ENCODE measurements at regions not wholly inside any gene's neighbourhood (a gene's known extent, or its start where the extent isn't known, plus 50 kb on each side); places are given as distances from the start of the nearest gene placed in this dataset.

- DNase-seq = peak; percentile 1
These were observed 107.7 kb upstream of the POU2AF2 start for GRCh38 chr11:111137846-111138245.

GRCh38 chr11:111135778-111136570 is 109.6 kb upstream of the POU2AF2 start:
- DNase-seq = no peak

- DNase-seq = no peak
These were observed 110.4 kb upstream of the POU2AF2 start for GRCh38 chr11:111135101-111135500.

- no peak for DNase-seq
These were observed 117.3 kb upstream of the POU2AF2 start for GRCh38 chr11:111128076-111128870.

- DNase-seq = peak; percentile 4
These were observed 120.8 kb upstream of the POU2AF2 start for GRCh38 chr11:111124724-111125123.

- peak; percentile 3 for DNase-seq
These were observed 121.8 kb upstream of the POU2AF2 start for GRCh38 chr11:111123463-111124398.

GRCh38 chr11:111120696-111121302 is 124.7 kb upstream of the POU2AF2 start:
- no peak for DNase-seq

- no peak for DNase-seq
These were observed 125.4 kb upstream of the POU2AF2 start for GRCh38 chr11:111120161-111120560.

- no peak for DNase-seq
These were observed 125.8 kb upstream of the POU2AF2 start for GRCh38 chr11:111119751-111120150.

- DNase-seq = no peak
These were observed 129.6 kb upstream of the POU2AF2 start for GRCh38 chr11:111115890-111116289.

GRCh38 chr11:111114091-111114490 is 131.4 kb upstream of the POU2AF2 start:
- no peak for DNase-seq

GRCh38 chr11:111112614-111113013 is 132.9 kb upstream of the POU2AF2 start:
- no peak for DNase-seq

- DNase-seq = no peak
These were observed 138.0 kb upstream of the POU2AF2 start for GRCh38 chr11:111107501-111107900.

GRCh38 chr11:111106641-111107040 is 138.9 kb upstream of the POU2AF2 start:
- DNase-seq = no peak

- no peak for DNase-seq
These were observed 140.0 kb upstream of the POU2AF2 start for GRCh38 chr11:111105566-111105965.

GRCh38 chr11:111104185-111104584 is 141.3 kb upstream of the POU2AF2 start:
- no peak for DNase-seq

- no peak for DNase-seq
These were observed 143.6 kb upstream of the POU2AF2 start for GRCh38 chr11:111101881-111102280.

GRCh38 chr11:111099028-111099713 is 146.4 kb upstream of the POU2AF2 start:
- no peak for DNase-seq

GRCh38 chr11:111098091-111098490 is 147.4 kb upstream of the POU2AF2 start:
- no peak for DNase-seq

GRCh38 chr11:111097191-111097590 is 148.3 kb upstream of the POU2AF2 start:
- no peak for DNase-seq

- DNase-seq = no peak
These were observed 150.2 kb upstream of the POU2AF2 start for GRCh38 chr11:111095327-111095726.

- no peak for DNase-seq
These were observed 152.5 kb upstream of the POU2AF2 start for GRCh38 chr11:111093061-111093460.

All from NCI-H1694 (cell line).